GM03348 (cell line): ENCODE measurements at regions not wholly inside any gene's neighbourhood (a gene's known extent, or its start where the extent isn't known, plus 50 kb on each side); places are given as distances from the start of the nearest gene placed in this dataset.

ENCODE experiments used
- DNase-seq: peaks from one replicate; pipeline ENCODE4 v3.0.0; 2012; ENCODE audit warnings: low spot score

- DNase-seq, result no peak
These were observed 251.8 kb downstream of the TBX15 start for GRCh38 chr1:118736322-118736721.

- no peak for DNase-seq
These were observed 270.2 kb downstream of the TBX15 start for GRCh38 chr1:118717893-118718292.

- no peak for DNase-seq
These were observed 271.4 kb downstream of the TBX15 start for GRCh38 chr1:118716775-118717174.

- no peak for DNase-seq
These were observed 276.8 kb downstream of the TBX15 start for GRCh38 chr1:118711356-118711755.

- DNase-seq, result no peak
These were observed 289.2 kb downstream of the TBX15 start for GRCh38 chr1:118698911-118699310.

- DNase-seq, result no peak
These were observed 296.0 kb downstream of the TBX15 start for GRCh38 chr1:118692143-118692542.

- DNase-seq, result no peak
These were observed 299.3 kb downstream of the TBX15 start for GRCh38 chr1:118688891-118689290.

GRCh38 chr1:118661769-118662320 lies 326.3 kb downstream of the TBX15 start:
- no peak for DNase-seq

GRCh38 chr1:118660769-118661168 lies 327.4 kb downstream of the TBX15 start:
- no peak for DNase-seq

- DNase-seq, result no peak
These were observed 328.5 kb downstream of the TBX15 start for GRCh38 chr1:118659646-118660045.

GRCh38 chr1:118650107-118650807 lies 337.9 kb downstream of the TBX15 start:
- DNase-seq, result no peak

GRCh38 chr1:118649369-118650106 lies 338.6 kb downstream of the TBX15 start:
- no peak for DNase-seq

- no peak for DNase-seq
These were observed 352.1 kb downstream of the TBX15 start for GRCh38 chr1:118636004-118636403.

- DNase-seq, result no peak
These were observed 360.7 kb downstream of the TBX15 start for GRCh38 chr1:118627435-118627834.

GRCh38 chr1:118621839-118622238 lies 366.3 kb downstream of the TBX15 start:
- DNase-seq, result no peak

GRCh38 chr1:118618618-118619340 lies 369.4 kb downstream of the TBX15 start:
- DNase-seq, result no peak

GRCh38 chr1:118617916-118618315 lies 370.2 kb downstream of the TBX15 start:
- no peak for DNase-seq

GRCh38 chr1:118615066-118615465 lies 373.1 kb downstream of the TBX15 start:
- DNase-seq, result no peak

GRCh38 chr1:118589238-118589846 lies 398.8 kb downstream of the TBX15 start:
- DNase-seq, result no peak

GRCh38 chr1:118588566-118588965 lies 399.6 kb downstream of the TBX15 start:
- DNase-seq, result no peak

GRCh38 chr1:118578276-118578675 lies 393.2 kb upstream of the SPAG17 start:
- no peak for DNase-seq

GRCh38 chr1:118575060-118575459 lies 390.0 kb upstream of the SPAG17 start:
- no peak for DNase-seq
